HG03175 (cell line): ENCODE measurements at regions not wholly inside any gene's neighbourhood (a gene's known extent, or its start where the extent isn't known, plus 50 kb on each side); places are given as distances from the start of the nearest gene placed in this dataset.
"Not testable (repeated sequence)": the region's sequence is repeated elsewhere in the genome, so short reads cannot be mapped to it uniquely, and the experiment has no call there.

Experiments
- ATAC-seq: cut with Tn5 transposase; IDR thresholded peaks from one replicate; pipeline ENCODE4 v1.9.1; 2021; ENCODE audit warnings: mild to moderate bottlenecking, moderate library complexity; ENCODE audit not compliant: unreplicated experiment

DNA sequence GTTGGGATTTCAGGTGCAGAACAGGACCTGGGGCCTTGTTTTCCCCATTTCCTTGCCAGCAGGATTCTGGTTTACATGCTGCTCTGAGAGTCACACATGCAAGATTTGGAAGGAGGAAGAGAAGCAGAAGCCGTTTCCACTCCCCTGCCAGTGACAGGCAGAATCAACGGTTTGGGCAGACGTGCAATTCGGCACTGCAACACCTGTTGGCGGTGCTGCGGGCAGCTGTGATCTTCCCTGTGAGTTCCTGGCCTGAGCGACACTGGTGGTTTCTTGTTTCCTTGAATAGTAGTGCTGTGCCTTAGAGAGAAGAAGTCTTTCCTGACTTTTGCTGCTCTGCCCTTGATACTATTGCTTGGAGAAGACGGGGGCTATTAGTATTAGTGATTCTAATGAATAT lies 1126.2 kb downstream of the TYW1 start:
- ATAC-seq = no peak

DNA sequence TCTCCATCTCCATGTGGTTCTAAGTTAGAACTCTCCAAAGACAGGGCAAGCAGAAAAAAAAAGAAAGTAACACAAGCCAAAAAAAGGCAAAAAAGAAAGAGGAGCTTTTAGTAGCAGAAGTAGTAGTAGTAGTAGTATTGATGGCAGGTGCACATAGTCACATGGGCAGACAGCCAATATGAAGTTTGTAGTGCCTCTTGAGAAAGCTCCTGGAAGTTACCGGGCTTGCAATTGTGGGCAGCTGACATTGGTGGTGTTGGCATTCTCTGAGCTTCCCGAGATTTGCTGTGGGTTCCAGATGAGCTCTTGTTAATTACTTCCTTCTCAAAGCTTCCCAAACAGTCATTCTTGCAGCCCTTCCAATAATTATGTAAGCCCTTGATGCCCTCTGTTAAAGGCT lies 1128.5 kb downstream of the TYW1 start:
- ATAC-seq = no peak

GRCh38 chr7:68133045-68133444 lies 1136.4 kb downstream of the TYW1 start:
- ATAC-seq = no peak

GRCh38 chr7:68143345-68143744 lies 1146.7 kb downstream of the TYW1 start:
- no peak for ATAC-seq

- ATAC-seq = no peak
Measured at GRCh38 chr7:68146983-68147382, 1150.3 kb downstream of the TYW1 start.

DNA sequence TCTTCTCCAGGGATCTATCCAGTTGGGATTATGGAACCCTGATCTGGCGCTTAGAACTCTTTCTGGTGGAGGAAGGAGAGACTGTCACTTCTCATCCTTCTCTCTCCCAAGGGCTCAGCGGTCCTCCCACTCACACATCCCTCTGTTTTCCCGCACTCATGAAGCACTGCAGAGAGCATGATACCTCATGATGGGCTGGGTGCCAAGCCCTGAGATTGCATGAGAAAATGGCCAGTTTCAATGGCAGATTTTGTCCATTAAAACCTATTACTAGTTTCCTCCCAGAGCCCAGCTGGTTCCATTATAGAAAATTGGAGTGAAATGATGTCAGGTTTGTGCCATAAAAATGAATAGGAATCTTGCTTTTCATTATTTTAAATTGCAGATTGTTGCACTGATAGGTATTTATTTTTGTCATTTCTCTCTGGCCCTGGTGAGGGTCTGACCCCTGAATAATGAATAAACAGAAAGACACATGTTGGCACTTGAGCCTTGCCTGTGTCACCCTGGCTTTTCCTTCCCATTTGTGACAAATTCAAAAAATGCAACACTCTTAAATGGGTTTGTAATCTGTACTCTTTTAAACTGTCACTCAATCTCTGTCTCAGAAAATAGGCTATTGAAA lies 1151.1 kb downstream of the TYW1 start:
- ATAC-seq = no peak

- ATAC-seq = no peak
Measured at GRCh38 chr7:68148440-68148839, 1151.8 kb downstream of the TYW1 start.

- ATAC-seq = no peak
Measured at GRCh38 chr7:68152205-68152604, 1155.6 kb downstream of the TYW1 start.

GRCh38 chr7:68155676-68156075 lies 1159.0 kb downstream of the TYW1 start:
- no peak for ATAC-seq

- no peak for ATAC-seq
Measured at GRCh38 chr7:68158686-68159295, 1162.2 kb downstream of the TYW1 start.

GRCh38 chr7:68162712-68163111 lies 1166.1 kb downstream of the TYW1 start:
- ATAC-seq = no peak

DNA sequence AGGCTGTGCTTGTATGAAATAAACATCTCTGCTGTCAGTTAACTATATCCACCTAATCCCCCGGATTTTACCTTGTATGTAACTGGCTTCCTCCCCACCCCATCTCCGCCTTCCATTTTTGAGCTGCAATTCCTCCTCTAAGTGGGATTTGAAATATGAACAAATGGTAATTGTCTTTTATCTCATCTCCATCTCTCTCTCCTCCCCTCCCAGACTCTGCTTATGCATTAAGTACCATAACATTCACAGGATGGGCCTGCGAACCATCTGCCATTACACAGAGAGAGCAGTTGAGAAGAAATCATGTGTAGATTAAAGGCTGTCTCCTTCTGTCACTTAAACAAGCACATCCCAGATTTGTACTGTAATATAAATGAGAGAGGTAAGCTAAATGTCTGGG lies 1169.9 kb downstream of the TYW1 start:
- ATAC-seq = no peak

DNA sequence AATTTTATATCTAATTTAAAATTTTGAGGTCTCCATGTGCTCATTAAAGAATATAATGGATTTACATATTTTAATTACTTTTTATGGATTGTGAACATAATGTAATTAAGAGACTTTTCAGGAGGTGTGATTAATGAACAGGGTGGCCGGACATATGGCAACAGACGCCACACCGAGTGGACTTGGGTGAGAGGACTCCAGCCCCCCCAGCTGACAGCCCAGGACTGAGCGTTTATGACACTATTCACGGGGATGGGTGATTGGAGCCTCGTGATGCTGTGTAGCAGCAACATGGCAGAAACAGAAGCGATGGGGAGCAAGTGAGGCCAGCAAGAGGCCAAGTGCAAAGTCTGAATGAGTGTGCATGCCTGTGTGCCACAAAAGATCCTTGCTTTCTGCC lies 1176.9 kb downstream of the TYW1 start:
- no peak for ATAC-seq

GRCh38 chr7:68176974-68177373 lies 1180.3 kb downstream of the TYW1 start:
- no peak for ATAC-seq

GRCh38 chr7:68180761-68181160 lies 1184.1 kb downstream of the TYW1 start:
- no peak for ATAC-seq

DNA sequence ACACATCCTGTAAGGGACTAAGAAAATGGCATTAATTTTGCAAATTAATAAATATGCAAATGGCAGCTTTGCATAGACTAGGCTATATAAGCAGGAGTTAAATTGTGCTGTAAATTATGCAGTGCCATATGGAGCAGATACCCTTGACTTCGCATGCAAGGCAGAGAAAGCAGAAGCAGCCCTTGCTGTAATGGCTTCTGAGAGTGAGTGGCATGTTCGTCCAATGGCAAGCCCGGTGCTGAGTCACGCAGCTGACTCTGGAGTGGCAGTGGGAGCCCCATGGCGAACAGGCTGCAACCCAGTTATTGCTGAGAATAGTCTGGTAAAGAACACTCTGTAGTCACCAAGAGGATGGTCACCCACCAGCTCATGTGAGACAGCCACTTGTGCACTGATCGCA lies 1186.5 kb downstream of the TYW1 start:
- ATAC-seq = no peak

DNA sequence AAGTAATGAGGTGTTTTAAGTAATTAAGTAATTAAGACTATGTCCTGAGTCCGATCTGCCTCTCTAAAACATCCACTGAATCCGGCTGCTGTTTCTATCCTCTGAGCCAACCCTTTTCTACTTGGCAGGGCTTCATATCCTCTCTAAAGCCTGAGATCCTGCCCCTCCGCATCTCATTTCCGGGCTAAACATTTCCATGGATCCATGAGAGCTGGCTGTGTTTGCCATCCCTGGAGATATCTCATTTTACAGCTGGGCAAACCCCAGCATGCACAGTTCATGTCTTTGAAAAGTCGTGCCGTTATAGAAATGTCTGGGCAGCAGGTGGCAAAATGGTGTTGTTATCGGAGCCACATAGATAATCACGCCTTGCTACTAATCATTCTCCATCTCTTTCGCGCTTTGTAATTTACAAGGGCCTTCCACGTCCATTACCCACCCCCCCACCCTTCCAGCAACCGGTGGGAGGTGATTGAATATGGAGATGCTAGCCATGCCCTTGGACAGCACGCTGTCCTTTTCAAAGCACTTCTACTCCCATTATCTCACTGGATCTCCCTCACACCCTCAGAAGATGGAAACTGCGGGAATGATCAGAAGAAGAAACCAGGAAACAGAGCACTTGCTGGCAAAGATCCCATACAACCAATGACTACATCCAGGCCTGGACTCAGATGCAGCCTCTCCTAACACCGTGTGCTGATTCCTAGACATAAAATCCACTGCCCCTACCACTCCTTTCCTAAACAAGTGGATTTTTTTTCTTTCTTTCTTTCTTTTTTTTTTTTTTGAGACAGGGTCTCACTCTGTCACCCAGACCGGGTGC lies 1189.2 kb downstream of the TYW1 start:
- ATAC-seq = no peak

DNA sequence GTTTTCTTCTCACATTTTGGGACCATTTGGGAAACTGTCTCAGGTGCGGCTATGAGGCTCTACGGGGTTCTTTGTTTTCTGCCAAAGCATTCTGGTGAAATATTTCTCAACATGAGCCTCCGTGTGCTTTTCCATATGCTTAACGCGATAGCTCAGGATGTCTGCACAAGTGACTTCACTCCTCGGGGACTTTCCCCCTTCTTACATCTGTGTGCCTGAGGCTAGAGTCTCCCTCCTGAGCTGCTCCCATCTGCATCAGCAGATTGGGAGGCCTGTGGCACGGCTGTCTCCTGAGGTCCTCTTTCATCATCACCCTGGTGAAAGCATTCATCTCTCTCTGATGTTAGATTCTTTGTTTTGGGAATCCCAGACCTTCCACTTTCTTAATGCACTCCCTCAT lies 1190.9 kb downstream of the TYW1 start:
- ATAC-seq = no peak

GRCh38 chr7:68192941-68193340 lies 1196.3 kb downstream of the TYW1 start:
- ATAC-seq = no peak

DNA sequence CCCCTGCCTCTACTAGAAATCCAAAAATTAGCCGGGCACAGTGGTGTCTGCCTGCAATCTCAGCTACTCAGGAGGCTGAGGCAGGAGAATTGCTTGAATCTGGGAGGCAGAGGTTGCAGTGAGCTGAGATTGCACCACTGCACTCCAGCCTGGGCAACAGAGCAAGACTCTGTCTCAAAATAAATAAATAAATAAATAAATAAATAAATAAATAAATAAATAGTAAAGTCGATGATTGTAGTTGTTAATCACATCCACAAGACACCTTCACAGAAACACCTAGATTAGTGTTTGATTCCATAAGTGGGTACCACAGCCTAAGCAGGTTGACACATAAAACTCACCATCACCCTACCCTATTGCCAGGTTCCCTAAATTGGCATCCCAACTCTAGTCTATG lies 1199.0 kb downstream of the TYW1 start:
- not testable (repeated sequence) for ATAC-seq

DNA sequence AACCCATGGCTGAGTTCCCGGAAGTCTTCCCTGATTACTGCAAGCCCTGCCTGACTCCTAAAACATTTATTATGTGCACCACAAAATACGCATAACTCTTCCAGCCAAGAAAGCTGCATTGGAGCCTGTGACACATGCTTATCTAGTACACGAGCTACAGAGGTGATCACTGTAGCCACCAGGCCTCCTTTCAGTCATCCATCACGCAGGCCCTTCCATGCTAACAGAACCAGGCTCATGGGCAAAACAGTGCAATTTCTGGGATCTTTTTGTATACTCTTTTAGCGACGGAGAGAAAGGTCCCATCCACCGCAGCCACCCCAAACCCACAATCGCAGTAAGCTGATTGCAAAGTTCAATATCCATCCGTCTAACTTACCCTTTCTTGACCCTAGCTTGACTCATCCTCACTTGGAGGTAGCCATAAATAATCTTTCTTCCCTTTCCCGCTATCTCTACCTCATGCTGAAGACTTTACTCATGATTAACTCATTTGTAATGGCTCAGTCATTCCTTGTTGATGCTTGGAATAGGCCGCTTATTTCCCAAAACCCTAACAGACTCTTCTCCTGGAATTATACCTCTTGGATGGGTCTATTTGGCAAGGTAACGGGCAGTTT lies 1203.5 kb downstream of the TYW1 start:
- ATAC-seq = no peak

DNA sequence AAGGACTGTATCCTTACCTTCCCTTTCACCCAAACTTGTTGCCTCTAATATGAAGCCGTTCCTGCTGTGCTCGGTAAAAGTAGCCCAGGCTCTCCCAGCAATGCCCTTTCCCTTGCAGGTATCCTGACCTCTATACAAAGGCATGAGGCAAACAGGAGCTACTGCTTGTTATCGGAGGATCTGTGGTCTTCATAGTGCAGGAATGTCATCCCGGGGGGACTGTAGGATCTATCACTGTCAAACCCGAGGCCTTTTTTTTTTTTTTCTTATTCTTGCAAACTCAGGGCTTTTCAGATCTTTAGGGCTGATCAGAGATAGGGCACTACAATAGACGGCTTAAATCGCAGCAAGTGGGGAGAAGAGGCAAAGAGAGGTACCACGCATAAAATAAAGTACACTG lies 1206.6 kb downstream of the TYW1 start:
- no peak for ATAC-seq
